Activated CD8-positive, alpha-beta T cell treated with anti-CD3 and anti-CD28 coated beads for 36 hours (primary cell): ENCODE measurements at regions not wholly inside any gene's neighbourhood (a gene's known extent, or its start where the extent isn't known, plus 50 kb on each side); places are given as distances from the start of the nearest gene placed in this dataset.

Source experiments
- ATAC-seq: fragments of 200-7000 bp; cut with Tn5 transposase; one replicate; pipeline ENCODE4 v1.10.0; 2021; ENCODE audit warnings: mild to moderate bottlenecking, moderate library complexity
- CTCF ChIA-PET: fragments of 350-600 bp; sonication (Branson Sonifier 250); formaldehyde crosslinking; loops from one replicate; lab custom pipeline; 2021; ENCODE audit warnings: antibody characterized with exemption; lab: Charles Lee
- POLR2A ChIA-PET: fragments of 350-600 bp; sonication (Branson Sonifier 250); formaldehyde crosslinking; loops from one replicate; lab custom pipeline; 2021; ENCODE audit warnings: antibody characterized with exemption; lab: Charles Lee
- DNase-seq: peaks from one replicate; pipeline ENCODE4 v3.0.0-alpha.2; 2020
- H3K27ac Mint-ChIP-seq: one replicate; pipeline ENCODE4 v1.8.0; 2021; ENCODE audit warnings: mild to moderate bottlenecking, mixed read lengths
- H3K27me3 Mint-ChIP-seq: one replicate; pipeline ENCODE4 v1.8.0; 2021; ENCODE audit warnings: mixed read lengths
- H3K36me3 Mint-ChIP-seq: one replicate; pipeline ENCODE4 v1.8.0; 2021; ENCODE audit warnings: low read depth, mixed read lengths
- H3K4me1 Mint-ChIP-seq: one replicate; pipeline ENCODE4 v1.8.0; 2021; ENCODE audit warnings: low read depth, mixed read lengths
- H3K4me3 Mint-ChIP-seq: one replicate; pipeline ENCODE4 v1.8.0; 2021; ENCODE audit warnings: mild to moderate bottlenecking, moderate library complexity, mixed read lengths
- H3K9me3 Mint-ChIP-seq: one replicate; pipeline ENCODE4 v1.8.0; 2021; ENCODE audit warnings: mixed read lengths
- intact Hi-C: fragments of 100-400 bp; cut with micrococcal nuclease; formaldehyde crosslinking; loops from one replicate; pipeline ENCODE4 v1.10.0; 2022
- TF ChIP-seq, protein P1 (sequence below): fragments of 200-600 bp; IDR thresholded peaks from one replicate; pipeline ENCODE4 v1.8.0; 2022; ENCODE audit warnings: antibody characterized with exemption, mild to moderate bottlenecking

DNA sequence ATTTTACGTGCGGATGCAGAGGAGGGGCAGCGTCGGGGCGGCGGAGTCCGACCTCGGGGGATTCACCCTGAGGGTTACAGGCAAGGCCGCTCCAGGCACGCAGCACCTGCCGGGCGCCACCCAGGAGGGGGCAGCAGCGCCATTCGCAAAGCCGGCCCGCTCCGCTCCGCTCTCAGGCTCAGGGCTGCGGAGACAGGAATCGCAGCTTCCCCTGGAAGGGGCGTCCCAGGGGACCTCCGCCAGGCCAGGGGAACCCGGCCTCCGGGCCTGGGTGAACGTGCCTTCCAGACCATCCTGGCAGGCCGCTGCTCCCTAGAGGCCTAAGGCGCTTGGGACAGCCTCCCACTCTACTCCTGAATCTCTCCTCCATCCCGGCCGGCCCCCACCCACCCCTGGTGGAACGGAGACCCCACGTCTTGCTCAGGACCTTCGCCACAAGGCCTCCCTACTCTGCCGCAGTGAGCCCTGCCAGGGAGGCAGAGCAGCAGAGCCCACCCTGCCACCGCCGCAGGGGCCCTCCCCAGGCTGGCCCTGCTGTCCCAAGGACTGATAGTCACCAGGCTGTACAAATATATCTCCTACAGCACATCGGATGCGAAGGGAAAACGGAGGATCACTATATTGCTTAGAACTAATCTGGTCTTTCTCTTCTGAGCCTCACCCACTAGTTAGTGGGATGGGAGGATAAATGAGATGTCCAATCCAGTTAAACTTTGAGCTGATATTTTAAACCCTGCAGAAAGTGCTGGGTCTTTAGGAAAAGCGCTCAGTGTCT lies 115.0 kb downstream of the SMIM20 start:
- H3K4me3 Mint-ChIP-seq: no peak overlapping the region
- ATAC-seq (peak; percentile 99), DNase-seq (peak; percentile 74)
- ChIA-PET POLR2A (no interaction called here), CTCF (interaction anchor here (0.7 to 3.2 kb wide), 28 partner anchors 11 to 693 kb away, joined by 3 to 25 read pairs (median 4); no protein-coding TSS in a partner anchor)
- TF ChIP-seq, protein P1, sequence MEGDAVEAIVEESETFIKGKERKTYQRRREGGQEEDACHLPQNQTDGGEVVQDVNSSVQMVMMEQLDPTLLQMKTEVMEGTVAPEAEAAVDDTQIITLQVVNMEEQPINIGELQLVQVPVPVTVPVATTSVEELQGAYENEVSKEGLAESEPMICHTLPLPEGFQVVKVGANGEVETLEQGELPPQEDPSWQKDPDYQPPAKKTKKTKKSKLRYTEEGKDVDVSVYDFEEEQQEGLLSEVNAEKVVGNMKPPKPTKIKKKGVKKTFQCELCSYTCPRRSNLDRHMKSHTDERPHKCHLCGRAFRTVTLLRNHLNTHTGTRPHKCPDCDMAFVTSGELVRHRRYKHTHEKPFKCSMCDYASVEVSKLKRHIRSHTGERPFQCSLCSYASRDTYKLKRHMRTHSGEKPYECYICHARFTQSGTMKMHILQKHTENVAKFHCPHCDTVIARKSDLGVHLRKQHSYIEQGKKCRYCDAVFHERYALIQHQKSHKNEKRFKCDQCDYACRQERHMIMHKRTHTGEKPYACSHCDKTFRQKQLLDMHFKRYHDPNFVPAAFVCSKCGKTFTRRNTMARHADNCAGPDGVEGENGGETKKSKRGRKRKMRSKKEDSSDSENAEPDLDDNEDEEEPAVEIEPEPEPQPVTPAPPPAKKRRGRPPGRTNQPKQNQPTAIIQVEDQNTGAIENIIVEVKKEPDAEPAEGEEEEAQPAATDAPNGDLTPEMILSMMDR: peak; percentile 80
- H3K9me3 Mint-ChIP-seq: peaks cover 1% of the 10 kb centered on the region
- no peak overlapping the region for H3K27ac Mint-ChIP-seq
- H3K4me1 Mint-ChIP-seq: peaks cover 9% of the 10 kb centered on the region
- no peaks in the 10 kb centered on the region for H3K36me3 Mint-ChIP-seq
- H3K27me3 Mint-ChIP-seq: peaks cover 18% of the 10 kb centered on the region
- intact Hi-C loops: loop anchor here (1.0 kb wide), 1 partner anchor 381 kb away; no protein-coding TSS in a partner anchor

DNA sequence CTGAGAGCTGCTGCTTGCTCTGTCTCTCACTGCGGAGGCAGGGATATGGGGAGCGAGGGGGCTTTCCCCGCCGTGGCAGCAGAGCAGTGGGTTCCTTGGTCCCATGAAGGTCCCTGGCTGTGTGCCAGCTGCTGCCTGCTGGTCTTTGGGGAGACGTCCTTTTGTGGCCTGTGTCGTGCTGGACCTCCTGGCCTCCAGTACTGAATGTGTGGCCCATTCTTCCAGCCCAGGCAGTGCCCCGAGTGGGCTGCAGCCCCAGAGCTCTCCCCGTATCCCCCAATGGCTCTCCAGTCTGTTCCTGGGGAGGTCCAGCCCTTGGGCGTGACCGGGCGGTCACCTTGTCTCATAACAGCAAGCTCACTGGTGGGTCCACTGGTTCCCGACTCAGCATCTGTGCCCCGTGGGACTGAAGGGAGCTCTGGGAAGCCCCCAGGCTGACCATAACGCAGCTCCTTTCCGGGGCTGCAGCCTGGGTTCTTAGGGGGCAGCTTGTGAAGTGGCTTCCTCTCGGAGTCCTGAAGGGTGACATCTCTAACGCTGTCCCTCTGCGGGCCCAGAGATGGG lies 115.6 kb downstream of the SMIM20 start:
- intact Hi-C loops: no loop called here
- DNase-seq (no peak), ATAC-seq (no peak)
- Mint-ChIP-seq H3K27me3 (peaks cover 18% of the 10 kb centered on the region), H3K27ac (no peak overlapping the region), H3K36me3 (no peaks in the 10 kb centered on the region), H3K9me3 (peaks cover 1% of the 10 kb centered on the region), H3K4me3 (no peak overlapping the region), H3K4me1 (peaks cover 9% of the 10 kb centered on the region)
- POLR2A ChIA-PET: interaction anchor here (0.7 kb wide), 1 partner anchor 12 kb away, joined by 3 read pairs; no protein-coding TSS in a partner anchor
- TF ChIP-seq, protein P1: no peak
- CTCF ChIA-PET: interaction anchor here (0.7 to 3.2 kb wide), 27 partner anchors 10 to 692 kb away, joined by 3 to 25 read pairs (median 4); no protein-coding TSS in a partner anchor

DNA sequence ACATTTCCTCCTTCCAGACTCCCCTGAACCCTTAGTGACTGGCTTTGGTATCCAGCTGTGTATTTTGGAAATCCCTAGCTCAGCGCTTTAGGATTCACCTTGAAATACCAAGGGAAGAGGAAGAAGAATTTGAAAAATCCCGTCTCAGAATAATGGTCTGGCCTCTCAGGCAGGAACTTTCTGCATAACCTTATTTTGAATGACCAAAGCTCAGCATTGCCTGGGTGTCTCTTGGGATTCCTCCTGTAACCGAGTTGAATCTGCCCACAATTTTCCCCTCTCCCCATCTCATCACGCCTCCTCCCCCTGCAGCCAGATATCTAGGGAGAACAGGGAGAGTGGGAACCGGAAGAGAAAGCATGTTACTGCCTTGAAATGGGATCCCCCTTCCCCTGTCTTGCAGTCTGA lies 116.2 kb downstream of the SMIM20 start:
- no peak for DNase-seq
- Mint-ChIP-seq H3K9me3 (peaks cover 1% of the 10 kb centered on the region), H3K27ac (no peak overlapping the region), H3K4me1 (peaks cover 11% of the 10 kb centered on the region), H3K4me3 (no peak overlapping the region), H3K27me3 (peaks cover 18% of the 10 kb centered on the region), H3K36me3 (no peaks in the 10 kb centered on the region)
- POLR2A ChIA-PET: no interaction called here
- intact Hi-C loops: no loop called here
- no peak for ATAC-seq
- TF ChIP-seq, protein P1: no peak
- CTCF ChIA-PET: interaction anchor here (1.0 to 3.2 kb wide), 15 partner anchors 9 to 383 kb away, joined by 3 to 25 read pairs (median 5); no protein-coding TSS in a partner anchor

DNA sequence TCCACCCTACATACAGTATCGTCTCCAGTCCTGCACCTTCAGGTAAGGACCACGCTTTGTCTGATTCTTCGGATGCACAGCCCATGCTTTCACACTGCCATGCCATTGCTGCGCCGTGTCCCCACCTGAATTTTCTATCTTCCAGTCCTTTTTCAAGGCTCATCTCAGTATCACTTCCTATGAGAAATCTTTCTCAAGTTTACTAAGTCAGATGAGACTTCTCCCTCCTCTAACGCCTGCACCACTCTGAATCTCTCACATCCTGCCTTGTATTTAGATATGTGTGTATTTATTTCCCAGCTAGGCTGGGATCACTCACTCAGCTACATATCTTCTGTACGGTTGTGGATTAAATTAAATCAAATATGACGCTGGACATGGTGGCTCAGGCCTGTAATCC lies 116.8 kb downstream of the SMIM20 start:
- peaks cover 1% of the 10 kb centered on the region for H3K9me3 Mint-ChIP-seq
- ChIA-PET CTCF (interaction anchor here (1.4 to 3.2 kb wide), 7 partner anchors 9 to 382 kb away, joined by 4 to 25 read pairs (median 6); no protein-coding TSS in a partner anchor), POLR2A (interaction anchor here (0.5 kb wide), 1 partner anchor 129 kb away, joined by 3 read pairs; no protein-coding TSS in a partner anchor)
- H3K27ac Mint-ChIP-seq: no peak overlapping the region
- no peak overlapping the region for H3K4me3 Mint-ChIP-seq
- no peaks in the 10 kb centered on the region for H3K36me3 Mint-ChIP-seq
- peaks cover 12% of the 10 kb centered on the region for H3K4me1 Mint-ChIP-seq
- no peak for DNase-seq
- TF ChIP-seq, protein P1: no peak
- peaks cover 18% of the 10 kb centered on the region for H3K27me3 Mint-ChIP-seq
- ATAC-seq: no peak
- intact Hi-C loops: no loop called here
